HL-60 (cell line): ENCODE measurements at regions not wholly inside any gene's neighbourhood (a gene's known extent, or its start where the extent isn't known, plus 50 kb on each side); places are given as distances from the start of the nearest gene placed in this dataset.

Source experiments
- DNase-seq, 2 experiments: peaks; one replicate each; pipeline ENCODE4 v3.0.0-alpha.2; 2010 to 2020; ENCODE audit warnings: low read depth in 1 of 2, low spot score in 1 of 2
- H3K27ac ChIP-seq: fragments of 250-450 bp; sonication (Bioruptor Pico); replicated peaks from 2 replicates; pipeline ENCODE4 v1.5.1; 2020; ENCODE audit warnings: mild to moderate bottlenecking, moderate library complexity
- H3K27me3 ChIP-seq: fragments of 250-450 bp; sonication (Bioruptor Pico); 2 replicates; pipeline ENCODE4 v1.5.1; 2021; ENCODE audit warnings: mild to moderate bottlenecking, moderate library complexity; ENCODE audit not compliant: insufficient read depth, poor library complexity, severe bottlenecking
- H3K4me3 ChIP-seq: replicated peaks from 2 replicates; pipeline ENCODE4 v1.5.1; 2011; ENCODE audit warnings: mild to moderate bottlenecking, control low read depth, low read length; ENCODE audit not compliant: insufficient read depth
- CTCF ChIP-seq: IDR thresholded peaks from one replicate; pipeline ENCODE4 v1.5.1; 2011; ENCODE audit warnings: low read length, control low read depth, inconsistent platforms; ENCODE audit not compliant: insufficient read depth
- GABPA ChIP-seq: IDR thresholded peaks from 2 replicates; pipeline ENCODE4 v1.6.1; 2012; ENCODE audit warnings: low read depth
- POLR2AphosphoS5 ChIP-seq: IDR thresholded peaks from 2 replicates; pipeline ENCODE4 v1.6.1; 2012; ENCODE audit warnings: low read depth
- SPI1 ChIP-seq: IDR thresholded peaks from 2 replicates; pipeline ENCODE4 v1.6.1; 2012; ENCODE audit warnings: low read depth, mild to moderate bottlenecking, borderline replicate concordance
- TF ChIP-seq, protein P1 (sequence below): IDR thresholded peaks from 2 replicates; pipeline ENCODE4 v1.6.1; 2012; ENCODE audit warnings: low read depth; ENCODE audit not compliant: insufficient replicate concordance

- TF ChIP-seq, protein P1, sequence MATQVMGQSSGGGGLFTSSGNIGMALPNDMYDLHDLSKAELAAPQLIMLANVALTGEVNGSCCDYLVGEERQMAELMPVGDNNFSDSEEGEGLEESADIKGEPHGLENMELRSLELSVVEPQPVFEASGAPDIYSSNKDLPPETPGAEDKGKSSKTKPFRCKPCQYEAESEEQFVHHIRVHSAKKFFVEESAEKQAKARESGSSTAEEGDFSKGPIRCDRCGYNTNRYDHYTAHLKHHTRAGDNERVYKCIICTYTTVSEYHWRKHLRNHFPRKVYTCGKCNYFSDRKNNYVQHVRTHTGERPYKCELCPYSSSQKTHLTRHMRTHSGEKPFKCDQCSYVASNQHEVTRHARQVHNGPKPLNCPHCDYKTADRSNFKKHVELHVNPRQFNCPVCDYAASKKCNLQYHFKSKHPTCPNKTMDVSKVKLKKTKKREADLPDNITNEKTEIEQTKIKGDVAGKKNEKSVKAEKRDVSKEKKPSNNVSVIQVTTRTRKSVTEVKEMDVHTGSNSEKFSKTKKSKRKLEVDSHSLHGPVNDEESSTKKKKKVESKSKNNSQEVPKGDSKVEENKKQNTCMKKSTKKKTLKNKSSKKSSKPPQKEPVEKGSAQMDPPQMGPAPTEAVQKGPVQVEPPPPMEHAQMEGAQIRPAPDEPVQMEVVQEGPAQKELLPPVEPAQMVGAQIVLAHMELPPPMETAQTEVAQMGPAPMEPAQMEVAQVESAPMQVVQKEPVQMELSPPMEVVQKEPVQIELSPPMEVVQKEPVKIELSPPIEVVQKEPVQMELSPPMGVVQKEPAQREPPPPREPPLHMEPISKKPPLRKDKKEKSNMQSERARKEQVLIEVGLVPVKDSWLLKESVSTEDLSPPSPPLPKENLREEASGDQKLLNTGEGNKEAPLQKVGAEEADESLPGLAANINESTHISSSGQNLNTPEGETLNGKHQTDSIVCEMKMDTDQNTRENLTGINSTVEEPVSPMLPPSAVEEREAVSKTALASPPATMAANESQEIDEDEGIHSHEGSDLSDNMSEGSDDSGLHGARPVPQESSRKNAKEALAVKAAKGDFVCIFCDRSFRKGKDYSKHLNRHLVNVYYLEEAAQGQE: no peak
- TF ChIP-seq GABPA (no peak), POLR2AphosphoS5 (no peak), CTCF (no peak), SPI1 (no peak)
- no peaks in the 10 kb centered on the region for H3K27me3 ChIP-seq
- DNase-seq: no peak
- no peak overlapping the region for H3K4me3 ChIP-seq
- no peak overlapping the region for H3K27ac ChIP-seq
These were observed 61.0 kb downstream of the ZNF608 start for GRCh38 chr5:124685404-124685930.

GRCh38 chr5:124683917-124684555, 62.4 kb downstream of the ZNF608 start:
- no peak for TF ChIP-seq POLR2AphosphoS5
- TF ChIP-seq CTCF: no peak
- TF ChIP-seq, protein P1: no peak
- no peak for TF ChIP-seq GABPA
- no peak for TF ChIP-seq SPI1
- no peak for DNase-seq
- H3K27me3 ChIP-seq: no peaks in the 10 kb centered on the region
- H3K4me3 ChIP-seq: no peak overlapping the region
- no peak overlapping the region for H3K27ac ChIP-seq

- no peak for TF ChIP-seq SPI1
- no peak for TF ChIP-seq GABPA
- no peak for TF ChIP-seq POLR2AphosphoS5
- TF ChIP-seq CTCF: no peak
- TF ChIP-seq, protein P1: no peak
- Histone ChIP-seq H3K4me3 (no peak overlapping the region), H3K27ac (no peak overlapping the region), H3K27me3 (no peaks in the 10 kb centered on the region)
- DNase-seq: no peak
These were observed 66.8 kb downstream of the ZNF608 start for GRCh38 chr5:124679578-124680199.
